SU-DHL-6 (cell line): ENCODE measurements at regions not wholly inside any gene's neighbourhood (a gene's known extent, or its start where the extent isn't known, plus 50 kb on each side); places are given as distances from the start of the nearest gene placed in this dataset.

Experiments used
- H2AFZ ChIP-seq: fragments of 200-600 bp; sonication (generic); 2 replicates; pipeline ENCODE4 v1.6.1; 2014; ENCODE audit warnings: low read depth, mild to moderate bottlenecking, moderate library complexity, mixed read lengths, antibody characterized with exemption, low read length; ENCODE audit not compliant: severe bottlenecking
- H3F3A ChIP-seq: fragments of 200-600 bp; shearing (Covaris generic); 2 replicates; pipeline ENCODE4 v1.6.0; 2016; ENCODE audit warnings: antibody characterized with exemption, mild to moderate bottlenecking; ENCODE audit not compliant: insufficient read depth
- H3K27ac ChIP-seq: fragments of 200-600 bp; sonication (generic); 2 replicates; pipeline ENCODE4 v1.5.1; 2016; ENCODE audit warnings: low read depth, mild to moderate bottlenecking, low read length, moderate library complexity, mixed read lengths
- H3K27me3 ChIP-seq: fragments of 200-600 bp; sonication (generic), shearing (Covaris generic); 2 replicates; pipeline ENCODE4 v1.6.0; 2014; ENCODE audit warnings: mild to moderate bottlenecking, low read length
- H3K36me3 ChIP-seq: fragments of 200-600 bp; sonication (generic); 2 replicates; pipeline ENCODE4 v1.6.1; 2014; ENCODE audit warnings: mild to moderate bottlenecking, low read length, mixed read lengths
- H3K4me2 ChIP-seq: fragments of 300-600, 200-600 bp; shearing (Covaris generic), sonication (generic); 2 replicates; pipeline ENCODE4 v1.6.0; 2014; ENCODE audit warnings: low read length, low read depth, mild to moderate bottlenecking; ENCODE audit not compliant: poor library complexity, severe bottlenecking
- H3K4me3 ChIP-seq: fragments of 200-600 bp; sonication (generic); 2 replicates; pipeline ENCODE4 v1.5.1; 2014; ENCODE audit warnings: antibody characterized with exemption, low read length, mild to moderate bottlenecking, mixed read lengths; ENCODE audit not compliant: insufficient read depth, poor library complexity, severe bottlenecking
- H3K79me2 ChIP-seq: fragments of 200-600 bp; sonication (generic); 2 replicates; pipeline ENCODE4 v1.6.1; 2014; ENCODE audit warnings: mild to moderate bottlenecking, low read length, moderate library complexity; ENCODE audit not compliant: insufficient read depth
- H3K9ac ChIP-seq: fragments of 200-600 bp; sonication (generic); 2 replicates; pipeline ENCODE4 v1.7.0; 2014; ENCODE audit warnings: mild to moderate bottlenecking, low read length
- H3K9me2 ChIP-seq: fragments of 200-600 bp; sonication (generic); replicated peaks from 2 replicates; pipeline ENCODE4 v1.6.1; 2014; ENCODE audit warnings: low read length; ENCODE audit not compliant: insufficient read depth
- H3K9me3 ChIP-seq: fragments of 200-600 bp; sonication (generic); 2 replicates; pipeline ENCODE4 v1.6.1; 2014; ENCODE audit warnings: low read length, mixed read lengths; ENCODE audit not compliant: insufficient read depth
- H4K20me1 ChIP-seq: fragments of 200-600 bp; sonication (generic); 2 replicates; pipeline ENCODE4 v1.6.1; 2014; ENCODE audit warnings: low read depth, mild to moderate bottlenecking, antibody characterized with exemption, low read length, moderate library complexity, mixed read lengths
- CTCF ChIP-seq: fragments of 200-600 bp; sonication (generic); IDR thresholded peaks from one replicate; pipeline ENCODE4 v1.5.1; 2017; ENCODE audit warnings: antibody characterized with exemption, mild to moderate bottlenecking, low read length, moderate library complexity; ENCODE audit not compliant: insufficient read depth, poor library complexity, severe bottlenecking
- EZH2phosphoT487 ChIP-seq: fragments of 200-600 bp; sonication (generic), shearing (Covaris generic); conservative IDR thresholded peaks from 2 replicates; pipeline ENCODE4 v1.6.1; 2018; ENCODE audit warnings: mild to moderate bottlenecking, antibody characterized with exemption, low read length, moderate library complexity, mixed read lengths

GRCh38 chr5:116754556-116754955, 179.9 kb upstream of the SEMA6A start:
- no peaks in the 10 kb centered on the region for H3F3A ChIP-seq
- no peak overlapping the region for H3K27ac ChIP-seq
- H3K4me2 ChIP-seq, result no peak overlapping the region
- no peak overlapping the region for H3K9ac ChIP-seq
- H2AFZ ChIP-seq, result no peak overlapping the region
- H3K9me3 ChIP-seq, result no peaks in the 10 kb centered on the region
- no peaks in the 10 kb centered on the region for H3K36me3 ChIP-seq
- no peaks in the 10 kb centered on the region for H4K20me1 ChIP-seq
- H3K4me3 ChIP-seq, result no peak overlapping the region
- no peaks in the 10 kb centered on the region for H3K27me3 ChIP-seq
- no peaks in the 10 kb centered on the region for H3K79me2 ChIP-seq
- H3K9me2 ChIP-seq, result no peaks in the 10 kb centered on the region; the same call in 1 of the 2 replicates
- TF ChIP-seq CTCF (no peak), EZH2phosphoT487 (no peak)

- H3K9me3 ChIP-seq, result no peaks in the 10 kb centered on the region
- H3K9ac ChIP-seq, result no peak overlapping the region
- H3K27me3 ChIP-seq, result no peaks in the 10 kb centered on the region
- no peak overlapping the region for H3K4me2 ChIP-seq
- H3K79me2 ChIP-seq, result no peaks in the 10 kb centered on the region
- H3K27ac ChIP-seq, result no peak overlapping the region
- no peaks in the 10 kb centered on the region for H4K20me1 ChIP-seq
- no peaks in the 10 kb centered on the region for H3F3A ChIP-seq
- no peaks in the 10 kb centered on the region for H3K36me3 ChIP-seq
- no peaks in the 10 kb centered on the region for H3K9me2 ChIP-seq
- no peak overlapping the region for H2AFZ ChIP-seq
- no peak for TF ChIP-seq EZH2phosphoT487
- no peak for TF ChIP-seq CTCF
- H3K4me3 ChIP-seq, result no peak overlapping the region
Observed at GRCh38 chr5:116751684-116752083, 177.1 kb upstream of the SEMA6A start.

- H3F3A ChIP-seq, result no peaks in the 10 kb centered on the region
- H3K9me2 ChIP-seq, result no peaks in the 10 kb centered on the region
- H3K27ac ChIP-seq, result no peak overlapping the region
- H3K36me3 ChIP-seq, result no peaks in the 10 kb centered on the region
- TF ChIP-seq EZH2phosphoT487 (no peak), CTCF (no peak)
- H3K79me2 ChIP-seq, result no peaks in the 10 kb centered on the region
- no peak overlapping the region for H3K9ac ChIP-seq
- no peaks in the 10 kb centered on the region for H3K27me3 ChIP-seq
- H2AFZ ChIP-seq, result no peak overlapping the region
- no peak overlapping the region for H3K4me2 ChIP-seq
- no peaks in the 10 kb centered on the region for H3K9me3 ChIP-seq
- H4K20me1 ChIP-seq, result no peaks in the 10 kb centered on the region
- no peak overlapping the region for H3K4me3 ChIP-seq
Observed at GRCh38 chr5:116750631-116751580, 176.3 kb upstream of the SEMA6A start.
